PFSK-1 (cell line): ENCODE measurements at regions not wholly inside any gene's neighbourhood (a gene's known extent, or its start where the extent isn't known, plus 50 kb on each side); places are given as distances from the start of the nearest gene placed in this dataset.

Source experiments
- POLR2AphosphoS5 ChIP-seq: IDR thresholded peaks from 2 replicates; pipeline ENCODE4 v1.6.1; 2012; ENCODE audit warnings: low read depth, mild to moderate bottlenecking, control low read depth, low read length, moderate library complexity
- SIN3A ChIP-seq: IDR thresholded peaks from 2 replicates; pipeline ENCODE4 v1.6.1; 2012; ENCODE audit warnings: mild to moderate bottlenecking, low read length, moderate library complexity, borderline replicate concordance; ENCODE audit not compliant: insufficient read depth
- TAF1 ChIP-seq: IDR thresholded peaks from 2 replicates; pipeline ENCODE4 v1.6.1; 2012; ENCODE audit warnings: low read length, control low read depth, borderline replicate concordance; ENCODE audit not compliant: insufficient read depth

DNA sequence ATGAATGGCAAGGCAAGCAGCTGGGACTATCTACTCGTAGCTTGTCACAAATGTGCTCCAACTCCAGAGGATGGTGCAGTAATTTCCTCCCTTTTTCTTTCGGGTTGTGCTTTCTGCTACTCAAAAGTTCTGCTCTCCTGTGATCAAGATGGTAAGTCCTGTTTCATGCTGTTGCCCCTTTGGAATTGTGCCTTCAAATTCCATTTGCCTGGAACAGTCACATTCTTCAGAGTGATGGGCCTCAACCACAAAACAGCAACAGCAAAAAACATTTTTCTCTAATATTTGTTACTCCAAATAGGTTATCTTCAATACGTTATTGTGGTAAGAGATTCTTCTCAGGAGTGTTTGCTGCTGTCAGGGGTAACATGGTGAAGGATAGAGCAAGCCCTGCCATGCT lies 209.3 kb downstream of the PALM2AKAP2 start:
- TF ChIP-seq SIN3A (no peak), POLR2AphosphoS5 (no peak), TAF1 (no peak)
